Central memory CD4-positive, alpha-beta T cell (primary cell): ENCODE measurements at regions not wholly inside any gene's neighbourhood (a gene's known extent, or its start where the extent isn't known, plus 50 kb on each side); places are given as distances from the start of the nearest gene placed in this dataset.

Source experiments
- DNase-seq: peaks from one replicate; pipeline ENCODE4 v3.0.0; 2022

GRCh38 chr11:19463976-19464375 lies 223.2 kb upstream of the E2F8 start:
- DNase-seq, result no peak

GRCh38 chr11:19460718-19461405 lies 220.1 kb upstream of the E2F8 start:
- no peak for DNase-seq

- DNase-seq, result no peak
Observed at GRCh38 chr11:19459240-19459639, 218.5 kb upstream of the E2F8 start.

- DNase-seq, result no peak
Observed at GRCh38 chr11:19458721-19459120, 218.0 kb upstream of the E2F8 start.

GRCh38 chr11:19458231-19458630 lies 217.5 kb upstream of the E2F8 start:
- no peak for DNase-seq

GRCh38 chr11:19455731-19456130 lies 215.0 kb upstream of the E2F8 start:
- no peak for DNase-seq

GRCh38 chr11:19453651-19454257 lies 213.0 kb upstream of the E2F8 start:
- DNase-seq, result no peak

- no peak for DNase-seq
Observed at GRCh38 chr11:19451609-19452008, 210.9 kb upstream of the E2F8 start.

GRCh38 chr11:19450282-19450681 lies 209.5 kb upstream of the E2F8 start:
- DNase-seq, result no peak

GRCh38 chr11:19448651-19449050 lies 207.9 kb upstream of the E2F8 start:
- no peak for DNase-seq

GRCh38 chr11:19447150-19447566 lies 206.4 kb upstream of the E2F8 start:
- DNase-seq, result no peak

GRCh38 chr11:19445771-19446170 lies 205.0 kb upstream of the E2F8 start:
- no peak for DNase-seq

- no peak for DNase-seq
Observed at GRCh38 chr11:19444231-19444630, 203.5 kb upstream of the E2F8 start.

- no peak for DNase-seq
Observed at GRCh38 chr11:19442554-19442910, 201.8 kb upstream of the E2F8 start.

GRCh38 chr11:19441752-19442553 lies 201.2 kb upstream of the E2F8 start:
- DNase-seq, result no peak

- DNase-seq, result no peak
Observed at GRCh38 chr11:19441288-19441687, 200.5 kb upstream of the E2F8 start.

GRCh38 chr11:19437760-19438159 lies 197.0 kb upstream of the E2F8 start:
- no peak for DNase-seq

- DNase-seq, result no peak
Observed at GRCh38 chr11:19436932-19437331, 196.2 kb upstream of the E2F8 start.

- no peak for DNase-seq
Observed at GRCh38 chr11:19435306-19435989, 194.7 kb upstream of the E2F8 start.

GRCh38 chr11:19433791-19434190 lies 193.0 kb upstream of the E2F8 start:
- DNase-seq, result no peak

GRCh38 chr11:19433367-19433766 lies 192.6 kb upstream of the E2F8 start:
- no peak for DNase-seq

GRCh38 chr11:19432370-19433061 lies 191.8 kb upstream of the E2F8 start:
- no peak for DNase-seq
